ENCODE measurements at regions not wholly inside any gene's neighbourhood (a gene's known extent, or its start where the extent isn't known, plus 50 kb on each side); places are given as distances from the start of the nearest gene placed in this dataset.

DNA sequence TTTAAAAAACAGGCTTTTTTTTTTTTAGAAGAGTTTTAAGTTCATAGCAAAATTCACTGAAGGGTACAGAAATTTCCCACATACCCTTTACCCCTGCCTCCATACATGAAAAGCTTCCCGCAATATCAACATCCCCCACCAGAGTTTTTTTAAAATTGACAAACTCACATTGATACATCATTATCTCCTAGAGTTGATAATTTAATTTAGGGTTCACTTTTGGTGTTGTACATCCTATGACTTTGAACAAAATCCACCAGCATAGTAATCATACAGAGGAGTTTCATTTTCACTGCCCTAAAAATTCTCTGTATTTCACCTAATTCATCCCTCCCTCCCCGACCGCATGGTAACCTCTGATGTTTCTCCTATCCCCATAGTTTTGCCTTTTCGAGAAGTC lies 53.6 kb upstream of the KCNK2 start:
- TF ChIP-seq RAD21 (IDR thresholded peaks at IDR 0.05; ENCODE audit: low read depth) (no peak), CREB1 (IDR thresholded peaks at IDR 0.05; ENCODE audit: low read depth) (no peak)

All from Ishikawa (cell line).